ENCODE measurements at regions not wholly inside any gene's neighbourhood (a gene's known extent, or its start where the extent isn't known, plus 50 kb on each side); places are given as distances from the start of the nearest gene placed in this dataset.
"Not testable (repeated sequence)": the region's sequence is repeated elsewhere in the genome, so short reads cannot be mapped to it uniquely, and the experiment has no call there.

DNA sequence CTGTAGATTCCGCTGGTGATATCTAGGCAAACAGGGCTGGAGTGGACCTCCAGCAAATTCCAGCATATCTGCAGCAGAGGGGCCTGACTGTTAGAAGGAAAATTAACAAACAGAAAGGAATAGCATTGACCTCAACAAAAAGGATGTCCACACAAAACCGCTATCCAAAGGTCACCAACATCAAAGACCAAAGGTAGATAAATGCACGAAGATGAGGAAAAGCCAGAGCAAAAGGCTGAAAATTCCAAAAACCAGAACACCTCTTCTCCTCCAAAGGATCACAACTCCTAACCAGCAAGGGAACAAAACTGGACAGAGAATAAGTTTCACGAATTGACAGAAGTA, 134.8 kb upstream of the HS3ST4 start:
- TF ChIP-seq, protein P1, sequence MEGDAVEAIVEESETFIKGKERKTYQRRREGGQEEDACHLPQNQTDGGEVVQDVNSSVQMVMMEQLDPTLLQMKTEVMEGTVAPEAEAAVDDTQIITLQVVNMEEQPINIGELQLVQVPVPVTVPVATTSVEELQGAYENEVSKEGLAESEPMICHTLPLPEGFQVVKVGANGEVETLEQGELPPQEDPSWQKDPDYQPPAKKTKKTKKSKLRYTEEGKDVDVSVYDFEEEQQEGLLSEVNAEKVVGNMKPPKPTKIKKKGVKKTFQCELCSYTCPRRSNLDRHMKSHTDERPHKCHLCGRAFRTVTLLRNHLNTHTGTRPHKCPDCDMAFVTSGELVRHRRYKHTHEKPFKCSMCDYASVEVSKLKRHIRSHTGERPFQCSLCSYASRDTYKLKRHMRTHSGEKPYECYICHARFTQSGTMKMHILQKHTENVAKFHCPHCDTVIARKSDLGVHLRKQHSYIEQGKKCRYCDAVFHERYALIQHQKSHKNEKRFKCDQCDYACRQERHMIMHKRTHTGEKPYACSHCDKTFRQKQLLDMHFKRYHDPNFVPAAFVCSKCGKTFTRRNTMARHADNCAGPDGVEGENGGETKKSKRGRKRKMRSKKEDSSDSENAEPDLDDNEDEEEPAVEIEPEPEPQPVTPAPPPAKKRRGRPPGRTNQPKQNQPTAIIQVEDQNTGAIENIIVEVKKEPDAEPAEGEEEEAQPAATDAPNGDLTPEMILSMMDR (IDR thresholded peaks at IDR 0.05; ENCODE audit: poor library complexity, severe bottlenecking): not testable (repeated sequence)
- TF ChIP-seq, protein P2, sequence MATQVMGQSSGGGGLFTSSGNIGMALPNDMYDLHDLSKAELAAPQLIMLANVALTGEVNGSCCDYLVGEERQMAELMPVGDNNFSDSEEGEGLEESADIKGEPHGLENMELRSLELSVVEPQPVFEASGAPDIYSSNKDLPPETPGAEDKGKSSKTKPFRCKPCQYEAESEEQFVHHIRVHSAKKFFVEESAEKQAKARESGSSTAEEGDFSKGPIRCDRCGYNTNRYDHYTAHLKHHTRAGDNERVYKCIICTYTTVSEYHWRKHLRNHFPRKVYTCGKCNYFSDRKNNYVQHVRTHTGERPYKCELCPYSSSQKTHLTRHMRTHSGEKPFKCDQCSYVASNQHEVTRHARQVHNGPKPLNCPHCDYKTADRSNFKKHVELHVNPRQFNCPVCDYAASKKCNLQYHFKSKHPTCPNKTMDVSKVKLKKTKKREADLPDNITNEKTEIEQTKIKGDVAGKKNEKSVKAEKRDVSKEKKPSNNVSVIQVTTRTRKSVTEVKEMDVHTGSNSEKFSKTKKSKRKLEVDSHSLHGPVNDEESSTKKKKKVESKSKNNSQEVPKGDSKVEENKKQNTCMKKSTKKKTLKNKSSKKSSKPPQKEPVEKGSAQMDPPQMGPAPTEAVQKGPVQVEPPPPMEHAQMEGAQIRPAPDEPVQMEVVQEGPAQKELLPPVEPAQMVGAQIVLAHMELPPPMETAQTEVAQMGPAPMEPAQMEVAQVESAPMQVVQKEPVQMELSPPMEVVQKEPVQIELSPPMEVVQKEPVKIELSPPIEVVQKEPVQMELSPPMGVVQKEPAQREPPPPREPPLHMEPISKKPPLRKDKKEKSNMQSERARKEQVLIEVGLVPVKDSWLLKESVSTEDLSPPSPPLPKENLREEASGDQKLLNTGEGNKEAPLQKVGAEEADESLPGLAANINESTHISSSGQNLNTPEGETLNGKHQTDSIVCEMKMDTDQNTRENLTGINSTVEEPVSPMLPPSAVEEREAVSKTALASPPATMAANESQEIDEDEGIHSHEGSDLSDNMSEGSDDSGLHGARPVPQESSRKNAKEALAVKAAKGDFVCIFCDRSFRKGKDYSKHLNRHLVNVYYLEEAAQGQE (IDR thresholded peaks at IDR 0.05; ENCODE audit: borderline replicate concordance): not testable (repeated sequence)
- TF ChIP-seq POLR2AphosphoS5 (IDR thresholded peaks at IDR 0.05); MXI1 (conservative IDR thresholded peaks at IDR 0.05; ENCODE audit: poor library complexity, severe bottlenecking); RAD21 (conservative IDR thresholded peaks at IDR 0.05); EP300 (conservative IDR thresholded peaks at IDR 0.05; ENCODE audit: poor library complexity, severe bottlenecking); EZH2 (IDR thresholded peaks at IDR 0.05; ENCODE audit: borderline replicate concordance, insufficient read depth, low read length, poor library complexity, severe bottlenecking): not testable (repeated sequence)

Measured in neural cell (in vitro differentiated cells).